Ishikawa (cell line): ENCODE measurements at regions not wholly inside any gene's neighbourhood (a gene's known extent, or its start where the extent isn't known, plus 50 kb on each side); places are given as distances from the start of the nearest gene placed in this dataset.

Experiments
- CEBPB ChIP-seq: IDR thresholded peaks from 2 replicates; pipeline ENCODE4 v1.6.1; 2012
- CREB1 ChIP-seq: IDR thresholded peaks from 2 replicates; pipeline ENCODE4 v1.6.1; 2012; ENCODE audit warnings: low read depth
- EGR1 ChIP-seq: IDR thresholded peaks from 2 replicates; pipeline ENCODE4 v1.6.1; 2012
- EP300 ChIP-seq: IDR thresholded peaks from 2 replicates; pipeline ENCODE4 v1.6.1; 2012; ENCODE audit warnings: borderline replicate concordance
- FOXM1 ChIP-seq: IDR thresholded peaks from 2 replicates; pipeline ENCODE4 v1.6.1; 2012; ENCODE audit warnings: low read depth, borderline replicate concordance
- NFIC ChIP-seq: IDR thresholded peaks from 2 replicates; pipeline ENCODE4 v1.6.1; 2012
- RAD21 ChIP-seq: IDR thresholded peaks from 2 replicates; pipeline ENCODE4 v1.6.1; 2012; ENCODE audit warnings: low read depth
- TAF1 ChIP-seq: IDR thresholded peaks from 2 replicates; pipeline ENCODE4 v1.6.1; 2012; ENCODE audit warnings: low read depth, mild to moderate bottlenecking
- TCF12 ChIP-seq: IDR thresholded peaks from 2 replicates; pipeline ENCODE4 v1.6.1; 2012; ENCODE audit warnings: low read depth
- TEAD4 ChIP-seq: IDR thresholded peaks from 2 replicates; pipeline ENCODE4 v1.6.1; 2012
- YY1 ChIP-seq: IDR thresholded peaks from 2 replicates; pipeline ENCODE4 v1.6.1; 2012; ENCODE audit warnings: low read depth
- ZBTB7A ChIP-seq: IDR thresholded peaks from 2 replicates; pipeline ENCODE4 v1.6.1; 2012; ENCODE audit warnings: low read depth
- TF ChIP-seq, protein P1 (sequence below): IDR thresholded peaks from 2 replicates; pipeline ENCODE4 v1.6.1; 2012
- TF ChIP-seq, protein P2 (sequence below): IDR thresholded peaks from 2 replicates; pipeline ENCODE4 v1.6.1; 2012; ENCODE audit warnings: low read depth, mild to moderate bottlenecking
- TF ChIP-seq, protein P3 (sequence below): IDR thresholded peaks from 2 replicates; pipeline ENCODE4 v1.6.1; 2012

- TF ChIP-seq YY1 = no peak
- TF ChIP-seq ZBTB7A = no peak
- TF ChIP-seq EGR1 = no peak
- no peak for TF ChIP-seq CREB1
- TF ChIP-seq TEAD4 = no peak
- TF ChIP-seq EP300 = no peak
- no peak for TF ChIP-seq FOXM1
- TF ChIP-seq, protein P1, sequence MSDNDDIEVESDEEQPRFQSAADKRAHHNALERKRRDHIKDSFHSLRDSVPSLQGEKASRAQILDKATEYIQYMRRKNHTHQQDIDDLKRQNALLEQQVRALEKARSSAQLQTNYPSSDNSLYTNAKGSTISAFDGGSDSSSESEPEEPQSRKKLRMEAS = no peak
- TF ChIP-seq, protein P2, sequence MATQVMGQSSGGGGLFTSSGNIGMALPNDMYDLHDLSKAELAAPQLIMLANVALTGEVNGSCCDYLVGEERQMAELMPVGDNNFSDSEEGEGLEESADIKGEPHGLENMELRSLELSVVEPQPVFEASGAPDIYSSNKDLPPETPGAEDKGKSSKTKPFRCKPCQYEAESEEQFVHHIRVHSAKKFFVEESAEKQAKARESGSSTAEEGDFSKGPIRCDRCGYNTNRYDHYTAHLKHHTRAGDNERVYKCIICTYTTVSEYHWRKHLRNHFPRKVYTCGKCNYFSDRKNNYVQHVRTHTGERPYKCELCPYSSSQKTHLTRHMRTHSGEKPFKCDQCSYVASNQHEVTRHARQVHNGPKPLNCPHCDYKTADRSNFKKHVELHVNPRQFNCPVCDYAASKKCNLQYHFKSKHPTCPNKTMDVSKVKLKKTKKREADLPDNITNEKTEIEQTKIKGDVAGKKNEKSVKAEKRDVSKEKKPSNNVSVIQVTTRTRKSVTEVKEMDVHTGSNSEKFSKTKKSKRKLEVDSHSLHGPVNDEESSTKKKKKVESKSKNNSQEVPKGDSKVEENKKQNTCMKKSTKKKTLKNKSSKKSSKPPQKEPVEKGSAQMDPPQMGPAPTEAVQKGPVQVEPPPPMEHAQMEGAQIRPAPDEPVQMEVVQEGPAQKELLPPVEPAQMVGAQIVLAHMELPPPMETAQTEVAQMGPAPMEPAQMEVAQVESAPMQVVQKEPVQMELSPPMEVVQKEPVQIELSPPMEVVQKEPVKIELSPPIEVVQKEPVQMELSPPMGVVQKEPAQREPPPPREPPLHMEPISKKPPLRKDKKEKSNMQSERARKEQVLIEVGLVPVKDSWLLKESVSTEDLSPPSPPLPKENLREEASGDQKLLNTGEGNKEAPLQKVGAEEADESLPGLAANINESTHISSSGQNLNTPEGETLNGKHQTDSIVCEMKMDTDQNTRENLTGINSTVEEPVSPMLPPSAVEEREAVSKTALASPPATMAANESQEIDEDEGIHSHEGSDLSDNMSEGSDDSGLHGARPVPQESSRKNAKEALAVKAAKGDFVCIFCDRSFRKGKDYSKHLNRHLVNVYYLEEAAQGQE = no peak
- TF ChIP-seq, protein P3, sequence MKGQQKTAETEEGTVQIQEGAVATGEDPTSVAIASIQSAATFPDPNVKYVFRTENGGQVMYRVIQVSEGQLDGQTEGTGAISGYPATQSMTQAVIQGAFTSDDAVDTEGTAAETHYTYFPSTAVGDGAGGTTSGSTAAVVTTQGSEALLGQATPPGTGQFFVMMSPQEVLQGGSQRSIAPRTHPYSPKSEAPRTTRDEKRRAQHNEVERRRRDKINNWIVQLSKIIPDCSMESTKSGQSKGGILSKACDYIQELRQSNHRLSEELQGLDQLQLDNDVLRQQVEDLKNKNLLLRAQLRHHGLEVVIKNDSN = no peak
- no peak for TF ChIP-seq TAF1
- no peak for TF ChIP-seq NFIC
- no peak for TF ChIP-seq RAD21
- no peak for TF ChIP-seq TCF12
- TF ChIP-seq CEBPB = no peak
Observed at GRCh38 chr1:193590102-193590501, 403.7 kb upstream of the B3GALT2 start.

DNA sequence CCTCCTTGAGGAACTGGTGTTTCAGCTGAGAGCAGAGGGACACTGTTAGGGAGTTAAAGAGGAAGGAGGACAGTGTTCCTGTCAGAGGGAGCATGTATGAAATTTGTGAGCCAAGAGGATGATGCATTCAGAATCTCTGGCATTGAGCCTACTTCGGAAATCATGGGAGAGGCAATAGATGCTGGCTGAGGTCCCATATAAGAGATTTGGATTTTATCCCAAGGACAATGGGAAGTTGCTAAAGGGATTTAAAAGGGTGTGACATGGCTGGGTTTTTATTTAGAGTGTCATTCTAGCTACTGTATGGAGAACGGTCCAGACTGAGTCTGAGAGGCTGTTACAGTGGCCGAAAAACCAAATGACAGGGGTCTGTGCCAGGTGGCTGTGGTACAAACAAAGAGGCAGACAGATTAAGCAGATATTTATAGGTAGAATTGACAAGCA, 403.2 kb upstream of the B3GALT2 start:
- TF ChIP-seq RAD21 (no peak), NFIC (no peak), CEBPB (no peak), EGR1 (no peak), TAF1 (no peak)
- TF ChIP-seq, protein P3 = no peak
- TF ChIP-seq, protein P2 = no peak

DNA sequence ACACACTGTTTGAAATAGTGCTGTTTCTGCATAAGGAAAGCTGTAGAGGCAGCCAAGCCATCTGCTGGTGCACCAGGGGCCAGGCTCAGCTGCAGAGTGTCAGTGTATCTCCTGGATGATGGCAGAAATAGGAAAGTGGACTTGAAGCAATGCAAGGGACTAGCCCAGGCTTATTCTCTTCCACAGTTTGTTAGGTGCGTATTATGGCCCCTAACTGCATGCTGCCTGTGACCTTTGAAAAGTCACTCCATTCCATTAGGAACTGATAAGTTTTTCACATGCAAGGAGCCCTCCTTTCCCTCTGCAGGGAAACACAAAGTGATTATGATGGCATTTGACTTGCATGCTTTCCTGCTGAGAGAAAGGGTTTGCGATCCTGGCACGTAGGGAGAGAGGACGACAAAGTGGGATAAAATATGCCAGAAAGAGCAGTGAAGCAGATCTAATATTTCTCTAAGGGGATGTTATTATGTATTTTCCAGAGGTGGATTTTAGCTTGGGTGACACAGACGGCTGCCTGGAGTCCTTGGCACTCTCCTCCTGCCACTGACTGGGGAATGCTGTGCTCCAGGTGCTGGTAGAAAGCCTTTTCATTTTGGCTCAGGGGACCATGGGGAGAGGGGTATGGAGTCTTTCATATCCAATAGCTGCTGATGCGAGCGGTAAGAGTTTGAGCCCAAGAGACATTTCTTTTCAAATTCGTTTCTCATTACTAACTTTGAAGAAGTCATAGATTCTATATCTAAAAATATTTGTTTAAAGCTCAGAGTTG, 402.1 kb upstream of the B3GALT2 start:
- TF ChIP-seq FOXM1 (no peak), RAD21 (no peak), CEBPB (no peak), TEAD4 (no peak; the same call in 1 of the 2 replicates)
- TF ChIP-seq, protein P3 = no peak

- TF ChIP-seq, protein P2 = no peak
- no peak for TF ChIP-seq NFIC
- no peak for TF ChIP-seq YY1
- TF ChIP-seq RAD21 = no peak
- no peak for TF ChIP-seq CEBPB
- TF ChIP-seq EGR1 = no peak
- no peak for TF ChIP-seq ZBTB7A
- no peak for TF ChIP-seq TCF12
- no peak for TF ChIP-seq FOXM1
- TF ChIP-seq, protein P1 = no peak
- TF ChIP-seq, protein P3 = no peak
- TF ChIP-seq CREB1 = no peak
- TF ChIP-seq EP300 = no peak
Observed at GRCh38 chr1:193584731-193585239, 398.4 kb upstream of the B3GALT2 start.
